Loucy (cell line): ENCODE measurements at regions not wholly inside any gene's neighbourhood (a gene's known extent, or its start where the extent isn't known, plus 50 kb on each side); places are given as distances from the start of the nearest gene placed in this dataset.

ENCODE experiments used
- H2AFZ ChIP-seq: fragments of 200-600 bp; sonication (generic); 2 replicates; pipeline ENCODE4 v1.6.0; 2016; ENCODE audit warnings: antibody characterized with exemption, mild to moderate bottlenecking, low read length, moderate library complexity
- H3F3A ChIP-seq: fragments of 200-600 bp; 2 replicates; pipeline ENCODE4 v1.6.0; 2016; ENCODE audit warnings: antibody characterized with exemption, low read depth, mild to moderate bottlenecking
- H3K27me3 ChIP-seq: fragments of 200-600 bp; sonication (generic); 2 replicates; pipeline ENCODE4 v1.6.1; 2014; ENCODE audit warnings: low read length, mild to moderate bottlenecking; ENCODE audit not compliant: insufficient read depth, poor library complexity, severe bottlenecking
- H3K36me3 ChIP-seq: fragments of 200-600 bp; sonication (generic); 2 replicates; pipeline ENCODE4 v1.6.1; 2016; ENCODE audit warnings: low read length; ENCODE audit not compliant: insufficient read depth
- H3K4me1 ChIP-seq: fragments of 200-600 bp; sonication (generic); 2 replicates; pipeline ENCODE4 v1.5.1; 2014; ENCODE audit warnings: low read length, mild to moderate bottlenecking; ENCODE audit not compliant: insufficient read depth, poor library complexity, severe bottlenecking
- H3K4me2 ChIP-seq: fragments of 200-600 bp; sonication (generic); 2 replicates; pipeline ENCODE4 v1.6.0; 2014; ENCODE audit warnings: antibody characterized with exemption, low read length, low read depth, mild to moderate bottlenecking; ENCODE audit not compliant: poor library complexity, severe bottlenecking
- H3K4me3 ChIP-seq: fragments of 200-600 bp; sonication (generic); 2 replicates; pipeline ENCODE4 v1.5.1; 2014; ENCODE audit warnings: low read length, mild to moderate bottlenecking, mixed read lengths; ENCODE audit not compliant: poor library complexity, severe bottlenecking
- H3K79me2 ChIP-seq: fragments of 200-600 bp; sonication (generic); 2 replicates; pipeline ENCODE4 v1.6.1; 2014; ENCODE audit warnings: low read length; ENCODE audit not compliant: insufficient read depth
- H3K9ac ChIP-seq: fragments of 200-600 bp; sonication (generic); 2 replicates; pipeline ENCODE4 v1.6.0; 2014; ENCODE audit warnings: mild to moderate bottlenecking, low read depth, low read length, moderate library complexity; ENCODE audit not compliant: poor library complexity, severe bottlenecking
- H3K9me2 ChIP-seq: fragments of 200-600 bp; sonication (generic); replicated peaks from 2 replicates; pipeline ENCODE4 v1.6.1; 2016; ENCODE audit warnings: low read depth, low read length, mixed read lengths
- H3K9me3 ChIP-seq: fragments of 200-600 bp; sonication (generic); 2 replicates; pipeline ENCODE4 v1.6.1; 2014; ENCODE audit warnings: mild to moderate bottlenecking, antibody characterized with exemption, low read length, low read depth; ENCODE audit not compliant: insufficient read depth
- H4K20me1 ChIP-seq: fragments of 200-600 bp; sonication (generic); 2 replicates; pipeline ENCODE4 v1.6.0; 2014; ENCODE audit warnings: antibody characterized with exemption, low read length, mild to moderate bottlenecking; ENCODE audit not compliant: insufficient read depth, poor library complexity, severe bottlenecking
- CTCF ChIP-seq: fragments of 200-600 bp; sonication (generic); conservative IDR thresholded peaks from 2 replicates; pipeline ENCODE4 v1.5.1; 2014; ENCODE audit warnings: mild to moderate bottlenecking, antibody characterized with exemption, low read length
- EZH2phosphoT487 ChIP-seq: fragments of 200-600 bp; IDR thresholded peaks from 2 replicates; pipeline ENCODE4 v1.6.1; 2018; ENCODE audit warnings: antibody characterized with exemption, mild to moderate bottlenecking, moderate library complexity, borderline replicate concordance

DNA sequence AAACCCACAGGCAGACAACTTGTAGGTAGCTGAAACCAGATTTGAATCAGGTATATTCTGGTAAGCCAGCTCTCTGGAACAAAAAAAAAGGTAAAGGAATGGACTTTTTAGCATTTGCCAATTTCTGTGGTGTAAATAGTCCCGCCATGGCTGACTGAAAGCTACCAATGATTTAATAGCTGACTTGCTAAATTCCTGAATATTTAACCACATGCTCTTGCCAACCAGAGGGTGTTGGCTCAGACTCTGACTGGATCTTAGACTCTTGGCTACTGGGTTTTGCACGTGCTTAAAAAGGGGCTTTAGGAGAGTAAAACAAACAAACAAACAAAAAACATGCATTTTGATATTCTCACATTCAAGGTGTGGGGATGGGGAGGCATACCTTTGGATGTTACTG lies 600.0 kb upstream of the CDH4 start:
- H3K9me3 ChIP-seq = no peaks in the 10 kb centered on the region
- H3K4me2 ChIP-seq = no peak overlapping the region
- H3K4me1 ChIP-seq = no peaks in the 10 kb centered on the region
- no peaks in the 10 kb centered on the region for H3F3A ChIP-seq
- no peak overlapping the region for H3K4me3 ChIP-seq
- no peaks in the 10 kb centered on the region for H3K27me3 ChIP-seq
- no peak overlapping the region for H2AFZ ChIP-seq
- no peak overlapping the region for H3K9ac ChIP-seq
- TF ChIP-seq CTCF = no peak
- TF ChIP-seq EZH2phosphoT487 = no peak
- no peaks in the 10 kb centered on the region for H4K20me1 ChIP-seq
- no peaks in the 10 kb centered on the region for H3K9me2 ChIP-seq
- H3K36me3 ChIP-seq = no peaks in the 10 kb centered on the region
- H3K79me2 ChIP-seq = no peaks in the 10 kb centered on the region

DNA sequence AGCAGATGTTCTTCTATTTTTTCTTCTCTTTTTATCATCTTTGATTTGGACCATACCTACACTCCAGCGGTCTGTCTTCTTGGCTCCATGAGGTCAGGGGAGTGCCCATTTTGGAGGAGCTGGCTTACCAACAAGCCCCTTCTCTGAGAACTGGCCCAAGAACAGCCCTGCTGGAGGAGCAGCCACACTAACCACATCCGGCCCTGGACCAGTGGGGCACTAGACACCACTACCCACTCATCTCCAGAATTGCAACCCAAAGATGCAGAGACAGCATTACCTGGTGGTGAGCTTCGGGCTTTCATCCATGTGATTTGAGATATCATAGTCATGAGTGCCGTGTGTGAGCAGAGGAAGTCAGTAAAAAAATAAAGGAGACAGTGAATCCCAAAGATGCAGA lies 599.4 kb upstream of the CDH4 start:
- Histone ChIP-seq H3K4me2 (no peak overlapping the region), H3K36me3 (no peaks in the 10 kb centered on the region), H2AFZ (no peak overlapping the region), H3K79me2 (no peaks in the 10 kb centered on the region), H3K9ac (no peak overlapping the region), H3K9me3 (no peaks in the 10 kb centered on the region), H3F3A (no peaks in the 10 kb centered on the region), H3K4me1 (no peaks in the 10 kb centered on the region), H3K4me3 (no peak overlapping the region), H4K20me1 (no peaks in the 10 kb centered on the region), H3K9me2 (no peaks in the 10 kb centered on the region), H3K27me3 (no peaks in the 10 kb centered on the region)
- no peak for TF ChIP-seq CTCF
- no peak for TF ChIP-seq EZH2phosphoT487

GRCh38 chr20:60653111-60653845 lies 598.8 kb upstream of the CDH4 start:
- H2AFZ ChIP-seq = no peak overlapping the region
- H3K9me3 ChIP-seq = no peaks in the 10 kb centered on the region
- TF ChIP-seq EZH2phosphoT487 = no peak
- no peak for TF ChIP-seq CTCF
- H3K36me3 ChIP-seq = no peaks in the 10 kb centered on the region
- H4K20me1 ChIP-seq = no peaks in the 10 kb centered on the region
- no peaks in the 10 kb centered on the region for H3K27me3 ChIP-seq
- no peak overlapping the region for H3K4me3 ChIP-seq
- no peak overlapping the region for H3K4me2 ChIP-seq
- H3K9me2 ChIP-seq = no peaks in the 10 kb centered on the region
- H3K4me1 ChIP-seq = no peaks in the 10 kb centered on the region
- no peaks in the 10 kb centered on the region for H3F3A ChIP-seq
- no peaks in the 10 kb centered on the region for H3K79me2 ChIP-seq
- no peak overlapping the region for H3K9ac ChIP-seq
